RWPE1 (cell line): ENCODE measurements at regions not wholly inside any gene's neighbourhood (a gene's known extent, or its start where the extent isn't known, plus 50 kb on each side); places are given as distances from the start of the nearest gene placed in this dataset.

ENCODE experiments used
- CTCF ChIA-PET: fragments of 350-600 bp; sonication (Branson Sonifier 250); formaldehyde crosslinking; extraction: SDS; loops from one replicate; lab custom pipeline; 2021; lab: Yijun Ruan, JAX
- POLR2A ChIA-PET: fragments of 400-600 bp; formaldehyde crosslinking; extraction: SDS; loops from one replicate; lab custom pipeline; 2020; ENCODE audit warnings: antibody characterized with exemption; ENCODE audit not compliant: low non-redundant PET; lab: Yijun Ruan, JAX
- DNase-seq: peaks from one replicate; pipeline ENCODE4 v3.0.0; 2012; ENCODE audit warnings: low spot score
- H3K27ac ChIP-seq: fragments of 450-650 bp; 2 replicates; pipeline ENCODE4 v1.5.1; 2017
- CTCF ChIP-seq: fragments of 450-650 bp; conservative IDR thresholded peaks from 2 replicates; pipeline ENCODE4 v1.5.1; 2017; ENCODE audit warnings: low read depth, mild to moderate bottlenecking

GRCh38 chr5:38190111-38190510 is 68.2 kb upstream of the EGFLAM start:
- ChIA-PET POLR2A (no interaction called here), CTCF (no interaction called here)

GRCh38 chr5:38189081-38189504 is 69.3 kb upstream of the EGFLAM start:
- POLR2A ChIA-PET: no interaction called here
- no peak overlapping the region for H3K27ac ChIP-seq
- TF ChIP-seq CTCF: no peak
- no peak for DNase-seq
- CTCF ChIA-PET: interaction anchor here (0.7 to 1.0 kb wide), 2 partner anchors 42 to 776 kb away, joined by 3 to 4 read pairs; no protein-coding TSS in a partner anchor

More at GRCh38 chr5:38190111-38190510, 68.2 kb upstream of the EGFLAM start:
- no peak for DNase-seq
- TF ChIP-seq CTCF: no peak
- H3K27ac ChIP-seq: no peak overlapping the region

GRCh38 chr5:38188591-38188990 is 69.8 kb upstream of the EGFLAM start:
- H3K27ac ChIP-seq: no peak overlapping the region
- no peak for DNase-seq
- ChIA-PET CTCF (interaction anchor here (0.7 to 1.0 kb wide), 2 partner anchors 41 to 776 kb away, joined by 3 to 4 read pairs; no protein-coding TSS in a partner anchor), POLR2A (no interaction called here)
- no peak for TF ChIP-seq CTCF

GRCh38 chr5:38187532-38187931 is 70.8 kb upstream of the EGFLAM start:
- no peak overlapping the region for H3K27ac ChIP-seq
- POLR2A ChIA-PET: no interaction called here
- no peak for DNase-seq
- CTCF ChIA-PET: no interaction called here
- TF ChIP-seq CTCF: no peak

- CTCF ChIA-PET: no interaction called here
- DNase-seq: no peak
- POLR2A ChIA-PET: no interaction called here
- no peak overlapping the region for H3K27ac ChIP-seq
- no peak for TF ChIP-seq CTCF
Observed at GRCh38 chr5:38184627-38185026, 73.7 kb upstream of the EGFLAM start.

- CTCF ChIA-PET: no interaction called here
- H3K27ac ChIP-seq: no peak overlapping the region
- TF ChIP-seq CTCF: no peak
- DNase-seq: no peak
- POLR2A ChIA-PET: no interaction called here
Observed at GRCh38 chr5:38182991-38183390, 75.4 kb upstream of the EGFLAM start.
